Heart left ventricle (tissue), 13 donors: ENCODE measurements at regions not wholly inside any gene's neighbourhood (a gene's known extent, or its start where the extent isn't known, plus 50 kb on each side); places are given as distances from the start of the nearest gene placed in this dataset.

ENCODE experiments used
- CTCF ChIP-seq, 12 donors: fragments of 200-600 bp; sonication (generic) in 4 of 12; IDR thresholded peaks; one replicate each; pipeline versions ENCODE4 v1.5.0 to v1.8.0; 2018 to 2022; ENCODE audit warnings: antibody characterized with exemption in 12 of 12, mild to moderate bottlenecking in 5 of 12
- POLR2A ChIP-seq, 2 donors: fragments of 450-650 bp; IDR thresholded peaks; one replicate each; pipeline ENCODE4 v1.6.1; 2017; ENCODE audit warnings: antibody characterized with exemption in 2 of 2, mild to moderate bottlenecking in 2 of 2, moderate library complexity in 2 of 2
- donor health status: ischemic (EF 13 %, LVEDD 7.1; RV severe dilation, severe dysfunction).
- donor health status: DM: no; HTN: yes; CAD: no.
- donor health status: DM: no; HTN: no; CAD: no.
- donor health status: ischemic (EF 25% LVEDD 6.9; RV normal size, moderate dysfunction).
- donor health status: ischemic (EF 25% LVEDD 5.7; RV mildly dilated, moderate dysfunction).
- donor health status: ischemic (EF 35%, LVEDD 5.7; RV mildly dilated, moderate dysfunction).
- donor health status: nonischemic (EF 11% LVEDD 7.7; RV severe dilation, severe dysfunction).
- donor health status: DM: yes; HTN: yes; CAD: no.
- donor health status: PGD.
- donor health status: ischemic (EF 29% LVEDD 5.4; RV normal size, mild dysfunction).
- donor health status: nonischemic (EF 23%, LVEDD 6.1; RV moderate dilation, normal function).

GRCh38 chr13:82566864-82567263 is 1315.4 kb downstream of the SLITRK1 start:
- TF ChIP-seq CTCF (IDR thresholded peaks at IDR 0.05) (no peak), POLR2A (IDR thresholded peaks at IDR 0.05) (no peak)
